RWPE2 (cell line): ENCODE measurements at regions not wholly inside any gene's neighbourhood (a gene's known extent, or its start where the extent isn't known, plus 50 kb on each side); places are given as distances from the start of the nearest gene placed in this dataset.

Experiments
- ATAC-seq: fragments of 200-7000 bp; cut with Tn5 transposase; 3 replicates; pipeline ENCODE4 v1.9.1; 2021; ENCODE audit warnings: low read depth
- DNase-seq: peaks from one replicate; pipeline ENCODE4 v3.0.0-alpha.2; 2020; ENCODE audit warnings: low spot score
- H3K27ac ChIP-seq: fragments of 450-650 bp; 2 replicates; pipeline ENCODE4 v1.5.1; 2017; ENCODE audit warnings: mild to moderate bottlenecking; ENCODE audit not compliant: poor library complexity, severe bottlenecking
- H3K27me3 ChIP-seq: fragments of 250-450 bp; sonication (Bioruptor Pico); 2 replicates; pipeline ENCODE4 v1.5.1; 2021; ENCODE audit warnings: mild to moderate bottlenecking, moderate library complexity; ENCODE audit not compliant: insufficient read depth, poor library complexity, severe bottlenecking
- H3K36me3 ChIP-seq: fragments of 250-450 bp; sonication (Bioruptor Pico); 2 replicates; pipeline ENCODE4 v1.5.1; 2020; ENCODE audit warnings: low read depth, mild to moderate bottlenecking, moderate library complexity
- H3K4me1 ChIP-seq: fragments of 250-450 bp; sonication (Bioruptor Pico); 2 replicates; pipeline ENCODE4 v1.5.1; 2021; ENCODE audit warnings: mild to moderate bottlenecking, moderate library complexity; ENCODE audit not compliant: insufficient read depth, poor library complexity, severe bottlenecking
- H3K4me3 ChIP-seq: fragments of 250-450 bp; sonication (Bioruptor Pico); 2 replicates; pipeline ENCODE4 v1.5.1; 2021; ENCODE audit warnings: mild to moderate bottlenecking, moderate library complexity; ENCODE audit not compliant: severe bottlenecking
- H3K9me3 ChIP-seq: fragments of 250-450 bp; sonication (Bioruptor Pico); 2 replicates; pipeline ENCODE4 v1.5.1; 2021; ENCODE audit warnings: mild to moderate bottlenecking, moderate library complexity; ENCODE audit not compliant: severe bottlenecking
- TF ChIP-seq, protein P1 (sequence below): fragments of 450-650 bp; IDR thresholded peaks from one replicate; pipeline ENCODE4 v1.5.1; 2017; ENCODE audit warnings: mild to moderate bottlenecking, moderate library complexity; ENCODE audit not compliant: poor library complexity, severe bottlenecking

DNA sequence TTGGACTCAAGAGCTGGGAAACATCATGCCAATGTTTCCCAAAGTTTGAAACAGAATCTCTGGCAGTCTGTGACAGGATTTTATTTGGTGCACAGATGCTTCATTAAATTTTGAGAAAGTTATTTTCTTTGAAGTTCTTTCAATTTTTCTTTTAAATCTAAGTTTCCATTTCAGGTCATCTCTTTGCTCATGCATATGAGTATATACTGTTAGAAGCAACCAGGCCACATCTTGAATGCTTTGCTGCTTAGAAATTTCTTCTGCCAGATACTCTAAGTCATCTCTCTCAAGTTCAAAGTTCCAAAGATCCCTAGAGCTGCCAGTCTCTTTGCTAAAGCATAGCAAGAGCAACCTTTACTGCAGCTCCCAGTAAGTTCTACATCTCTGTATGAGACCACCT lies 59.1 kb upstream of the CCDC28A start:
- no peaks in the 10 kb centered on the region for H3K36me3 ChIP-seq
- H3K4me3 ChIP-seq: no peak overlapping the region
- no peaks in the 10 kb centered on the region for H3K9me3 ChIP-seq
- no peaks in the 10 kb centered on the region for H3K4me1 ChIP-seq
- no peak for ATAC-seq
- DNase-seq: no peak
- H3K27me3 ChIP-seq: no peaks in the 10 kb centered on the region
- TF ChIP-seq, protein P1, sequence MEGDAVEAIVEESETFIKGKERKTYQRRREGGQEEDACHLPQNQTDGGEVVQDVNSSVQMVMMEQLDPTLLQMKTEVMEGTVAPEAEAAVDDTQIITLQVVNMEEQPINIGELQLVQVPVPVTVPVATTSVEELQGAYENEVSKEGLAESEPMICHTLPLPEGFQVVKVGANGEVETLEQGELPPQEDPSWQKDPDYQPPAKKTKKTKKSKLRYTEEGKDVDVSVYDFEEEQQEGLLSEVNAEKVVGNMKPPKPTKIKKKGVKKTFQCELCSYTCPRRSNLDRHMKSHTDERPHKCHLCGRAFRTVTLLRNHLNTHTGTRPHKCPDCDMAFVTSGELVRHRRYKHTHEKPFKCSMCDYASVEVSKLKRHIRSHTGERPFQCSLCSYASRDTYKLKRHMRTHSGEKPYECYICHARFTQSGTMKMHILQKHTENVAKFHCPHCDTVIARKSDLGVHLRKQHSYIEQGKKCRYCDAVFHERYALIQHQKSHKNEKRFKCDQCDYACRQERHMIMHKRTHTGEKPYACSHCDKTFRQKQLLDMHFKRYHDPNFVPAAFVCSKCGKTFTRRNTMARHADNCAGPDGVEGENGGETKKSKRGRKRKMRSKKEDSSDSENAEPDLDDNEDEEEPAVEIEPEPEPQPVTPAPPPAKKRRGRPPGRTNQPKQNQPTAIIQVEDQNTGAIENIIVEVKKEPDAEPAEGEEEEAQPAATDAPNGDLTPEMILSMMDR: no peak
- no peak overlapping the region for H3K27ac ChIP-seq

DNA sequence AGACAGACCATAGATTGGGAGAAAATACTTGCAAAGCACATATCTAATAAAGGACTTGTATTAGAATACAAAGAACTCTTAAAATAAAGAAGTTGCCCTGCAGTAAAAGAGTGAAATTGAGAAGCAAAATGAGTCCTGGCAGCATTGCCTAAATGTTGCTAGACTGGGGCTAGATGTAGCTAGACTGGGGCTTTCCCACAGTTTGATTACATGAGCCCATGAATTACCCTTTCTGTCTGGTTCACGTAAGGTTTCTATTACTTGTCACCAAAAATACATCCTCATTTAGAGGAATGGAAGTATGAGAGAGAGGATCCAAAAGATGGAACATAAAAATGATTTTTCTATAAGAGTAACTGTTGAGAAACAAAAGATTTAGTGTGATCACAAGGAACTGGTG lies 57.6 kb upstream of the CCDC28A start:
- Histone ChIP-seq H3K4me1 (no peaks in the 10 kb centered on the region), H3K36me3 (no peaks in the 10 kb centered on the region), H3K9me3 (no peaks in the 10 kb centered on the region), H3K27ac (no peak overlapping the region), H3K4me3 (no peak overlapping the region), H3K27me3 (no peaks in the 10 kb centered on the region)
- DNase-seq (no peak), ATAC-seq (no peak)
- TF ChIP-seq, protein P1: no peak

DNA sequence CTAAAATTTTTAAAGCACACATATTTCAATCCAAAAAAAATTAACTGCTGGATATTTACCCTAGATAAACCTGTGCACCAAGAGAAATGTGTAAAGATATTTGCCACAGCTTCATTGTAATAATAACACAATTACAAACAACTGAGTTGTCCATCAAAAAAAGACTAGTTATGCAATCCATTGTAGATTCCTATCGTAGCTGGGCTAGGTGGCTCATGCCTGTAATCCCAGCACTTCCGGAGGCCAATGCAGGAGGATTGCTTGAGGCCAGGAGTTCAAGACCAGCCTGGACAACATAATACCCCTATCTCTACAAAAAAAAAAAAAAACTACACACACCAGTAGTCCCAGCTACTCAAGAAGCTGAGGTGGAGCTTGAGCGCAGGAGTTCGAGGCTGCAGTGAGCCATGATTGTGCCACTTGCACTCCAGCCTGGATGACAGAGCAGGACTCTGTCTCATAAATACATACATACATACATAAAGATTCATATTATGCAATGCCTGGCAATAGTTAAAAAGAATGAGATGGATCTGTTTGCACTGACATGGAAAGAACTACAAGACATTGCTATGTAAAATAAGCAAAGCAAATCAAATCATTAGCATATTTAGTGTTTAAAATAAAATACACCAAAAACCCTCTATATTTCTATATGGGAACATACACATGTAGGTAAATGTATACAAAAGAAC lies 56.5 kb upstream of the CCDC28A start:
- no peak overlapping the region for H3K4me3 ChIP-seq
- no peaks in the 10 kb centered on the region for H3K4me1 ChIP-seq
- H3K36me3 ChIP-seq: no peaks in the 10 kb centered on the region
- no peaks in the 10 kb centered on the region for H3K9me3 ChIP-seq
- H3K27ac ChIP-seq: no peak overlapping the region
- TF ChIP-seq, protein P1: no peak
- DNase-seq: no peak
- H3K27me3 ChIP-seq: no peaks in the 10 kb centered on the region
- ATAC-seq: no peak

DNA sequence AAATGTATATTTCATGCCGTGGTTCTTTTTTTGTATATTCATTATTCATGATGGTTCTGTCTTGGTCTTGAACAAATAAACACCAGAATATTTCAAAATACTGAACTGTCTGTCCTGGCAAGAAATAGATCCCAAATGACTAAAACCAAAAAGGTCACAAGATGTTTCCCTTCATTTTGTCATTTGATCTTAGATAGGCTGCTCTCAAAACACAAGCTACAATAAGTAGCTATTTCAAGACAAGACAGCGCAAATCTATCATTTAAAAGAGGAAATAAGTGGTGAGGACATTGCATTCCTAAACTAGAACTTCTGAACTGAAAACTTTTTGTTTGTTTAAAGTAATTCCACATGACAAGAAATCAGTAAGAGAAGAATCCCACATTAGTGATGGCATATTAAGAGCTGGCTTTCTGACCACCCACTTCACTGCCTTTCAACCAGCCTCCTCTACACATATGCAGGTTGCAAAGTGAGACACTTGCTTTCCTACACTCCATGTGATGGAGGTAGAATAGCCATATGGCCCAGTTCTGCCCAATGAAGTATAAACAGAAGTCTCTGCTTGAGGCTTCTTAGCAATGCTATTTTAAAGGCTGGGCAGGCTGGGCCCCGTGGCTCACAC lies 54.4 kb upstream of the CCDC28A start:
- Histone ChIP-seq H3K4me1 (no peaks in the 10 kb centered on the region), H3K4me3 (no peak overlapping the region), H3K36me3 (no peaks in the 10 kb centered on the region), H3K27me3 (no peaks in the 10 kb centered on the region), H3K27ac (no peak overlapping the region), H3K9me3 (no peaks in the 10 kb centered on the region)
- TF ChIP-seq, protein P1: no peak
- no peak for DNase-seq
- no peak for ATAC-seq

DNA sequence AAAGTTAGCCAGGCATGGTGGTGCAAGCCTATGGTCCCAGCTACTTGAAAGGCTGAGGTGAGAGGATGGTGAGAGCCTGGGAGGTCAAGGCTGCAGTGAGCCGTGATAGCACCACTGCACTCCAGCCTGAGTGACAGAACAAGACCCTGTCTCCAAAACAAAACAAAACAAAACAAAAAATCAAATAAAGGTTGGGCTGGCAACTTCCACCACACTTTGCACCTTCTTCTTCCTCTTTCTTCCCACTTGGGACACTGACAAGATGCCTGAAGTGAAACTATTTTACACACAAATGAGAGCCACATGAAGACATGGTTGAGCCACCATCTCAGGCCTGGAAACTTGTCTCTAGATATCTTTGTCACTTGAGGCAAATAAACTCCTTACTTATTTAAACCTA lies 53.8 kb upstream of the CCDC28A start:
- H3K27me3 ChIP-seq: no peaks in the 10 kb centered on the region
- H3K9me3 ChIP-seq: no peaks in the 10 kb centered on the region
- DNase-seq: no peak
- TF ChIP-seq, protein P1: no peak
- no peaks in the 10 kb centered on the region for H3K36me3 ChIP-seq
- no peaks in the 10 kb centered on the region for H3K4me1 ChIP-seq
- H3K4me3 ChIP-seq: no peak overlapping the region
- H3K27ac ChIP-seq: no peak overlapping the region
- ATAC-seq: no peak
